UCSD-AML1 (cell line): ENCODE measurements at regions not wholly inside any gene's neighbourhood (a gene's known extent, or its start where the extent isn't known, plus 50 kb on each side); places are given as distances from the start of the nearest gene placed in this dataset.
"Not testable (repeated sequence)": the region's sequence is repeated elsewhere in the genome, so short reads cannot be mapped to it uniquely, and the experiment has no call there.

Experiments used
- DNase-seq: peaks from one replicate; lab custom pipeline; 2025; ENCODE audit not compliant: unreplicated experiment; lab: John Stamatoyannopoulos, UW

DNA sequence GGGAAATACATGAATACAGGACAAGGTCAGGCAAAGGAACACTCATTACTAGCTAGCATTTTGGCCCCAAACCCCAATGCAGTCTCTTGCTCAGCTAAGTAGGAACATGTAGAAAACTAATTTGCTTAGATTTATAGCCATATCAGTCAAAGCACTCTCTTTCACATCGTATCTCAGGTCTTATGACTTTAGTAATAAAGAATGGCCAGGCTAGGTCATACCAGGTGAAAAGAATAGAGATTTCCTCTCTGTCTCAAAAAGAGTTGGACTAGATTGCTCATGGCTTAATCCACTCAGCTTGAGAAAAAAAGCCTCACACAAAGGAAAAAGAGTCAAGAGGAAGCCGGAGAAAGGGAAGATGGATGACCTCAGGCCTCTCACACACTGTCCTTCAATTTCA is 772.7 kb upstream of the SEMA6A start:
- no peak for DNase-seq

- not testable (repeated sequence) for DNase-seq
Measured at GRCh38 chr5:117343726-117344125, 769.1 kb upstream of the SEMA6A start.

DNA sequence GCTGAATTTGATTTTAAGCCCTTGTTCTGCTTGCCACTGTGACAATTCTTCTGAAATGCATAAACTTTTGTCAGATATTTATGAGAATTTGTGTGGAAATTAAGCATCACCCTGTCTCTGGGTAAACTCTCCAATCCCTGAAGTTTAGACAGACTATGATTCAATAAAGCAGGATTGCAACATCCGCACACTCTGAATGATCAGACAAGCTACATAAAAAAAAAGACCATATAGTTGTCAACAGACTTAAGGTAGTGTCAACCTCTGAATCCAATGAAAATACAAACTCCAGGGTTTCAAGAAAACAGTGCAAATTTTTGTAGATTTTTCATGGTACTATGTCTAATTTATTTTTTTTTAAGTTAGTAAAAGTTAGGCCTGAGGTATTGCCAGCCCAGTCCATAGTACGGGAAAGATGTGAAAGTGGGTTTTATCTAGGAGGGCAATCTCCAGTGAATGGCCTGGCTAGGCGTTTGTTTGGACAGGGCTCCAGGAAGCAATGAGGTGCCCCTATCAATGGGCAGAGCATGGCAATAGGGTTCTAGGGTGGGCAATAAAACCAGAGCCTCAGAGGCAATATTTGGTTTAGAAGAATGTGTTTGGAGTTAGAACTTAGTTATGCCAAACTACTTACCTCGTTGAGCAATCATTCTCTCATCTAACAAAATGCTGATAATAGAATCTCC is 762.6 kb upstream of the SEMA6A start:
- no peak for DNase-seq

GRCh38 chr5:117336208-117336607 is 761.6 kb upstream of the SEMA6A start:
- no peak for DNase-seq

- no peak for DNase-seq
Measured at GRCh38 chr5:117333011-117333410, 758.4 kb upstream of the SEMA6A start.

- DNase-seq: no peak
Measured at GRCh38 chr5:117332341-117332740, 757.7 kb upstream of the SEMA6A start.

DNA sequence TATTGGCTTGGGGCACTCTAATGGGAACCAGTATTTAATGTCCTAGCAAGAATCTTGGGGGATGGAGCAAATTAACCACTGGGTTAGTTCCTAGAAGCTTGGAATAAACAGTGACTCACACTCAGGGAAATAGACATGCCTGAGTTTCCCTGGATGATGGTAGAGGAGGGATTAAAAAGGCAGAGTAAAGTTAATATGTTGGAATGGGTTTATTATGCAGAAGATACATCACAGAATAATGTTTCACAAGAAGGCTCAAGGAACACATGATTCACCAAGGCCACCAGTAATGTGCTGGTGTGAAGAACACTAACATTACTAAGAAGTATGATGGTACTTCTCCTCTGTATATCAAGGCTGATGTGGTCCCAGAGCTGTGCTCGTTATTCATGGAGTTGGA is 752.9 kb upstream of the SEMA6A start:
- no peak for DNase-seq

GRCh38 chr5:117326997-117327396 is 752.4 kb upstream of the SEMA6A start:
- no peak for DNase-seq

DNA sequence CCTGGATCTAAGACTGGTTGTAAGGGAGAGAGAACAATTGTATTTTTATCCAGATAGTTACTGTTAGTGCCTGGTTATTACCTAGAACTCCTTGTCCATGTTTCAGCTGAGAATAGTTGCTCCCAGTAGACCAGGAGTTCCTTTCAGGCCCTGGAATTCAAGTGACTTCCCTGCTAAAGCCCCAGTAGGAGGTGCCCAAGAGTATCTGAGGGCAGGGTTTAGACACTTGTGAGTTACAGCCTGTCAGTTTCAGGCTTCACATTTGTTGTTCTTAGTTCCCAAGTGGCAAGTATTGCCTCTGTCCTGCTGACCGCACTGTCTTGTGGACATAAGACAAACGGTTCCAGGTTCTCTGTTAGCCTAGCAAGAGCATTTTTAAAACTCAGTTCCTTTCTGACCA is 743.9 kb upstream of the SEMA6A start:
- no peak for DNase-seq

DNA sequence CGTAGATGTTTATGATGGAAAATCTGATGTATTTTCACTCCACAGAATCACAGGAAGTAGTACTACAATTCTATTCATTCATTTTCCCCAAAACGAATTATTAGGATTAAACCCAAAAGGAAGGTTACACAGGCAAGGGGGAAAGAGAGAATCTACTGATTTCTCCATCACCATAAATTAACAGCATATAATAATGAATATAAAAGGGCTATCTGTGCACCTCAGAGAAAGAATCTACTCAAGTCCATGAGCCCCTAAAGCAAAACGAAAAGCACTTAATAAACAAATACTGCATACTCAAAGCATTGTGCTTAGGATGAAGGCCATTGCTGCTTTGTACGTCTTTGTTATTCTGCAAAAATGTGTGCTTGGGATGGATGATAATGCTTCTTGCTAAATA is 740.5 kb upstream of the SEMA6A start:
- DNase-seq: no peak

GRCh38 chr5:117304512-117305107 is 730.0 kb upstream of the SEMA6A start:
- not testable (repeated sequence) for DNase-seq

DNA sequence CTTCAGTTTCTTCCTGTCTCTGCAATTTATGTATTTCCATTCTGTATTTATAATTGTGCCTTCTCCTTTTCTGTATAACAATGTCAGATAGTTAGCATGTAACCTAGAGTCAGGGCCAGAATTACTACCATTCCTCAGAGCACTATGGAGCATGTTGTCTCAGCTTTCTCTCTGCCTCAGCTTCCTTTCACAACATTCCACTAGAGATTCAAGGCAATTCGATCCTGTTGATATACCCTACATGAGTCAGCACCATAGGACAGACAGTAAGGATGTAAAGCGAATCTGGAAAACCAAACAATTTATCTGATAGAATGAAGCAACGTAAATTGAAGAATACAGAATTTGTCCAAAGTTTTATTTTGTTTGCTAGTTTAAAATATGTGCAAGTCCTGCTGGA is 728.3 kb upstream of the SEMA6A start:
- DNase-seq: no peak

GRCh38 chr5:117302473-117302872 is 727.9 kb upstream of the SEMA6A start:
- DNase-seq: no peak

DNA sequence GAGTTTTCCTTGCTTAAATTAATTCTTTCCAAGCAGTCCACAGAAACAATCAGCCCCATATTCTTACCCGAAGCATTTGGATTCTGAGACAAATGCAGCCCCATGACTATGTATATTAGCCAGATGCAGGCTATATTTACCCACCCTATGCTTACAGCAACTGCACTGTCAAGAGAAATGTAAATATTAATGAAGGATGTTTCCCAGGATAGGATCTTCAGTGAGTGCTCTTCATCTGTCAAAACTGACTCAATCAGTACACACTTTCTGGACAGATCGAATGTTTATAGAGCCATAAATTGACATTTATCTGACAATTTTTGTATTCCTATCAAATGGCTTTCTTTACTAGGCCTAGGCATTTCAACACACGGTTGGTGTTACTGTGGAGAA is 725.3 kb upstream of the SEMA6A start:
- no peak for DNase-seq

DNA sequence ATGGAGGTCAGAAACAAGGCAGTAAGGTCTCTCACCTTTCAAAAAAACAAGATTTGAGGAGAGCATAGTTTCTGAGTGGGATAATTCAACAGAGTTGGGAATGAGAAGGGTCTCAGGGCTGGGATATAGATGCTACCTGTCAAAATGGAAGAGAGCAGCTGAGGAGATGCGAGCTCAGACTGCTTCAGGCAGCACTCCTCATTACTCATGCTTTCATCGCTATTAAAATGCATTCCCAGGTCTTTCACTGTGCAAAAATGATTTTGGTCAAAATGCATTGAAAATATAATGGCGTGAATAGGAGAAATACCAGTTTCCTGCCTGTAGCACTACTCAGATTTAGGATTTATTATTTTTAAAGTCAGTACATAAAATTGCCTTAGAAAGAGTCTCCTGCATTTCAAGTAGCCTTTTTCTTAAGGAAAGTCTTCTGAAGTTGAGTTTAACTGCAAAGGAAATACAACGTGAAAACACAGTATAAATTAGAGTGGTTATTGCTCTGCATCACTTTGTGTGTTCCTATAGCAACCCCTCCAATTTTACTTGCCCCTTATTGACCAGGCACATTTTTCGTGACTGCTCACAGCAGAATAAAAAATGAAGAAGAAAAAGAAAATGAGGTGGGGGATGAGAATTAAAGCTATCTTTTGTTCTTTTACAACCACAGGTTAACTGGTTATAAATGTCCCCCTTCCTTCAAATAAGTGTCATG is 724.8 kb upstream of the SEMA6A start:
- no peak for DNase-seq

- no peak for DNase-seq
Measured at GRCh38 chr5:117296872-117297271, 722.2 kb upstream of the SEMA6A start.

GRCh38 chr5:117295941-117296340 is 721.3 kb upstream of the SEMA6A start:
- no peak for DNase-seq

- DNase-seq: no peak
Measured at GRCh38 chr5:117286813-117287212, 712.2 kb upstream of the SEMA6A start.

GRCh38 chr5:117271656-117272055 is 697.0 kb upstream of the SEMA6A start:
- DNase-seq: no peak

DNA sequence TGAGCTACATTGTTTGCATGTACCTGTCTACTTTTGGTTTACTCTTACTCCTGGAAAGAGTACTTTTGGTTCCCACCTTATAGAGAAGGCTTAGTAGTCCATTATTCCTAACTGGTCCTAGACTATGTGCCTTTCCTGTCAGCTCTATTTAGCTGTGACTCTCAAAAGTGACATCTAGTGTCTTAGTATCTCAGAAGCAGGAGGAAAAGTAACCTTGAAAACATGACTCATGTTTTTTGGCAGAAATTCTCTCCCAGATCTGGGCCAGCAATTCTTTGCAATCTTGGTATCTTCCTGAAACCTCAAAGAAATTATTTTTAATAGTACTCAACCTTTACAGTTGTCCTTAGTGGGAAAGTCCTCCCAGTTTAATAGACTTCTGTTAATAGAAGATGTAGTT is 691.7 kb upstream of the SEMA6A start:
- no peak for DNase-seq

DNA sequence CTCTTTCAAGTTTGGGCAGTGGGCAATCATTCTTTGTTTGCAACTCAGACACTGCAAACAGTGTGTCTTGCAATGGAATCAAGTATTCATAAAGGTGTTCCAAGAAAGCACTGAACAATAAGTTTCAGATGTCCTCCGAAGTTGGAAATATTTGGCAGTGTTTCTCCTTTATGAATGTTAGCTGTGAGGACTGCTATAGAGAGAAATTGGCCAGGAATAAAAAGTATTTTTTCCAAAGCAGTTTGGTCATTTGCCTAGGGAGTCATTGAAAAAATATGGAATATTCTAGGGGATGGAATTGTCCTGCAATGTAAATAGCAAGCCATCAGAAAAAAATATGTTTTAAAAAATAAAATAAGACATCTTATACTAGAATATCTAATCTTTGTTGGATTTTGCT is 688.6 kb upstream of the SEMA6A start:
- DNase-seq: no peak

- no peak for DNase-seq
Measured at GRCh38 chr5:117262572-117263131, 688.0 kb upstream of the SEMA6A start.
